ENCODE measurements at regions not wholly inside any gene's neighbourhood (a gene's known extent, or its start where the extent isn't known, plus 50 kb on each side); places are given as distances from the start of the nearest gene placed in this dataset.

DNA sequence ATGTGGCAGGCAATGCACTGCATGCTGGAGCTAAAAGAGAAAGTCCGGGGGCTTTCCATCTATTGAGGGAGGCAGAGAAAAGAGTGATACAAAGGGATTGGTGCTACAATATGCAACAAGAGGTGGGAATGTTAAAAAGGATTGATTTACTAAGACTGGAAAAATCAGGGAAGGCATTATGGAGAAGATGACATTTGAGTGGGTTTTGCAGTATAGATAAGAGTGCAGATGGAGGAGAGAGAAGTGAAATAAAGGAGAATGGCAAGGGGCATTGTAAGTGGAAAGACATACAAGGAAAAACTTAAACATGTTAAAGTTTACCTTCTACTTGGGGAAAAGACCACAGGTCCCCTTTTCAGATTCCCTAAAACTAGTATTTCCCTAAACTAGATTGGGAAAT is 399.4 kb downstream of the KCNRG start:
- FAIRE-seq = no peak
- no peak for DNase-seq
- WGBS, 2 donors = 72 to 100% methylated on average over 1 of the region's 1 CpG
- Histone ChIP-seq H3K27ac (no peak overlapping the region), H3K9me3 (no peaks in the 10 kb centered on the region), H3K36me3 (no peaks in the 10 kb centered on the region), H3K4me3 (no peak overlapping the region), H3K27me3 (no peaks in the 10 kb centered on the region), H3K4me1 (peaks cover 0 to 2% (median 0%) of the 10 kb centered on the region in 3 donors)
- no peak for ATAC-seq
- intact Hi-C loops (cut with DNase I) = no loop called here
- TF ChIP-seq, protein P1, sequence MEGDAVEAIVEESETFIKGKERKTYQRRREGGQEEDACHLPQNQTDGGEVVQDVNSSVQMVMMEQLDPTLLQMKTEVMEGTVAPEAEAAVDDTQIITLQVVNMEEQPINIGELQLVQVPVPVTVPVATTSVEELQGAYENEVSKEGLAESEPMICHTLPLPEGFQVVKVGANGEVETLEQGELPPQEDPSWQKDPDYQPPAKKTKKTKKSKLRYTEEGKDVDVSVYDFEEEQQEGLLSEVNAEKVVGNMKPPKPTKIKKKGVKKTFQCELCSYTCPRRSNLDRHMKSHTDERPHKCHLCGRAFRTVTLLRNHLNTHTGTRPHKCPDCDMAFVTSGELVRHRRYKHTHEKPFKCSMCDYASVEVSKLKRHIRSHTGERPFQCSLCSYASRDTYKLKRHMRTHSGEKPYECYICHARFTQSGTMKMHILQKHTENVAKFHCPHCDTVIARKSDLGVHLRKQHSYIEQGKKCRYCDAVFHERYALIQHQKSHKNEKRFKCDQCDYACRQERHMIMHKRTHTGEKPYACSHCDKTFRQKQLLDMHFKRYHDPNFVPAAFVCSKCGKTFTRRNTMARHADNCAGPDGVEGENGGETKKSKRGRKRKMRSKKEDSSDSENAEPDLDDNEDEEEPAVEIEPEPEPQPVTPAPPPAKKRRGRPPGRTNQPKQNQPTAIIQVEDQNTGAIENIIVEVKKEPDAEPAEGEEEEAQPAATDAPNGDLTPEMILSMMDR (IDR thresholded peaks at IDR 0.05) = no peak

DNA sequence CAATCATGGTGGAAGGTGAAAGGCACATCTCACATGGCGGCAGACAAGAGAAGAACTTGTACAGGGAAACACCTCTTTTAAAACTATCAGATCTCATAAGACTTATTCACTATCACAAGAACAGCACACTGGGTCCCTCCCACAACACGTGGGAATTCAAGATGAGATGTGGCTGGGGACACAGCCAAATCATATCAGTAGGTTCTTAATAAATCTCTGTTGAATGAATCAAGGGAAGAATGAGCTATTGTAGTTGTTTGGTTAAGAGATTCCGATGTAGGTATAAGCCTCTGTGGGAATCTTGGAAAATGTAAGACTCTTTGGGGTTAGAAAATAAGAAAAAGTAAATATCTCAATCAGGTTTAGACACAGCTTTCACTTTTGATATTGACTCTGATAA is 400.2 kb downstream of the KCNRG start:
- TF ChIP-seq, protein P1 (IDR thresholded peaks at IDR 0.05) = no peak
- H3K9me3 ChIP-seq = no peaks in the 10 kb centered on the region
- 55 to 63% methylated on average over 3 of the region's 3 CpGs for WGBS, 2 donors
- no peak overlapping the region for H3K27ac ChIP-seq
- FAIRE-seq (no peak), DNase-seq (no peak), ATAC-seq (no peak)
- no peaks in the 10 kb centered on the region for H3K27me3 ChIP-seq
- H3K4me3 ChIP-seq = no peak overlapping the region
- H3K4me1 ChIP-seq = peaks cover 0 to 2% (median 0%) of the 10 kb centered on the region in 3 donors
- no peaks in the 10 kb centered on the region for H3K36me3 ChIP-seq
- intact Hi-C loops (cut with DNase I) = no loop called here

DNA sequence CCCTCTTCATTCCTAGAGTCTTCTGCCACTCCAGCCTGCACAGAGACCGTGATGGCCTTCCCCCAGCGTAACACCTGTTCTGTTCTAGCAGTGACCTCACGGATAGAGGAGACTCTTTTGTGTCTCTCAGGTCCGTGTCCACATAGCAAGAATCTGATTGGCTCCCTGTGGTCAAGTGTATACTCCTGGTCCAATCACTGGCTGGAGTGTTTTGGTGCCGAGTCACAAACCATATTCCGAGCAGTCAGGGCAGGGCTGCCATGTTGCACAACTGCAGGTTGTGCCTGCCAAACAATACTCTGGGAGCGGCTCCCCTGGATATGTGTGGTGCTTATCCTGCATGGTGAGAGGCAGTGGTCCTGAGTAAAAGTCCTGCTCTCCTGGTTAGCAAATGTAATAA is 402.4 kb downstream of the KCNRG start:
- H3K4me1 ChIP-seq = peaks cover 0 to 10% (median 9%) of the 10 kb centered on the region in 3 donors
- intact Hi-C loops (cut with DNase I) = no loop called here
- no peaks in the 10 kb centered on the region for H3K36me3 ChIP-seq
- no peak for ATAC-seq
- TF ChIP-seq, protein P1 (IDR thresholded peaks at IDR 0.05) = no peak
- H3K27ac ChIP-seq = no peak overlapping the region
- no peak for DNase-seq
- H3K4me3 ChIP-seq = no peak overlapping the region
- H3K9me3 ChIP-seq = no peaks in the 10 kb centered on the region
- WGBS, 2 donors = 74 to 99% methylated on average over 6 to 7 of the region's 7 CpGs
- H3K27me3 ChIP-seq = no peaks in the 10 kb centered on the region
- no peak for FAIRE-seq

DNA sequence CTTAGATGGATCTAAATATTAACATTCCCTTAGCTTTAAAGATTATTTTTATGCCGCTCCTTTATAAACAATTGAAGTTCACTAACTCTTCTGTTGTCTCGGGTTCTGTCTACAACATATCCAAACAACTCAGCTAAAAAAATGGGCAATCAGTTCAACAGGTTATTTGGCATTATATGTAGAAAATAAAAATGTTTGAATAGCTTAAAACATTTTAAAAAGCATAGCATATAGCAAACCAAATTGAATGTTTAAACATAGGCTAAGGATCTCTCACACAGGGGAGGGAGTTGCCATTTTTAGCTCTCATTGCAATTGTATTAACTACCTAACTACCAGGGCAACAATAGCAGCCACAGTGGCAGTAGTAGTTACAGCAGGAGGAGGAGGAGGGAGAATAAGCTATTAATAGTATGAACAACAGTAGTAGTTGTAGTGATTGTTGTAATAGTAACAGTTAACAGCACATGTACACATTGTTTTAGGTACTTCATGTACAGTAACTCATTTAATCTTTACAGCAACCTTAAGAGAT is 404.2 kb downstream of the KCNRG start:
- intact Hi-C loops (cut with DNase I) = no loop called here
- FAIRE-seq (no peak), ATAC-seq (no peak)

DNA sequence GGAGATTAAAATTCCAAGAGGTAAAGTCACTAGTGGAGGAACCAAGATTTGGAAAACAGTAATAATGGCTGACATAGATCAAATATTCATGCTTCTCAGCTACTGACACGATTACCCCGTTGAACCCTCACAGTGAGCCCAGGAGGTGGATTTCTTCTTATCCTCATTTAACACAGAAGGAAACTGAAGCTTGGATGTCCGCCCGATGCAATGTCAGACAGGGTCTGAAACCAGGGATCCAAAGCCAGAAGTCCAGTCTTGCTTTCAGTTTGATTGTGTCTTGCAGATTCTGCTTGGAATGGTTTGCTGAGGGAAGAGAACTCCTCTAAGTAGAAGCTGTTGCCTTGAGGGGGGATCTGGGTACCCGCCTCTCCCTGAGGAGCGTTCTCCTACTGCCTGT is 404.7 kb downstream of the KCNRG start:
- ATAC-seq = no peak
- no peak overlapping the region for H3K27ac ChIP-seq
- TF ChIP-seq, protein P1 (IDR thresholded peaks at IDR 0.05) = no peak
- intact Hi-C loops (cut with DNase I) = no loop called here
- H3K4me1 ChIP-seq = peaks cover 0 to 10% (median 9%) of the 10 kb centered on the region in 3 donors
- no peak overlapping the region for H3K4me3 ChIP-seq
- no peaks in the 10 kb centered on the region for H3K36me3 ChIP-seq
- H3K27me3 ChIP-seq = no peaks in the 10 kb centered on the region
- no peak for FAIRE-seq
- 79 to 84% methylated on average over 6 of the region's 6 CpGs for WGBS, 2 donors
- no peak for DNase-seq
- H3K9me3 ChIP-seq = no peaks in the 10 kb centered on the region

More for the DNA sequence above, 404.2 kb downstream of the KCNRG start:
- Histone ChIP-seq H3K9me3 (no peaks in the 10 kb centered on the region), H3K4me1 (peaks cover 0 to 10% (median 9%) of the 10 kb centered on the region in 3 donors), H3K36me3 (no peaks in the 10 kb centered on the region), H3K27me3 (no peaks in the 10 kb centered on the region), H3K4me3 (no peak overlapping the region), H3K27ac (no peak overlapping the region)
- no peak for DNase-seq
- TF ChIP-seq, protein P1 (IDR thresholded peaks at IDR 0.05) = no peak
- WGBS, 2 donors = 70 to 74% methylated on average over 2 of the region's 2 CpGs

Measured in pancreas (tissue), 10 donors.